ENCODE measurements at regions not wholly inside any gene's neighbourhood (a gene's known extent, or its start where the extent isn't known, plus 50 kb on each side); places are given as distances from the start of the nearest gene placed in this dataset.

DNA sequence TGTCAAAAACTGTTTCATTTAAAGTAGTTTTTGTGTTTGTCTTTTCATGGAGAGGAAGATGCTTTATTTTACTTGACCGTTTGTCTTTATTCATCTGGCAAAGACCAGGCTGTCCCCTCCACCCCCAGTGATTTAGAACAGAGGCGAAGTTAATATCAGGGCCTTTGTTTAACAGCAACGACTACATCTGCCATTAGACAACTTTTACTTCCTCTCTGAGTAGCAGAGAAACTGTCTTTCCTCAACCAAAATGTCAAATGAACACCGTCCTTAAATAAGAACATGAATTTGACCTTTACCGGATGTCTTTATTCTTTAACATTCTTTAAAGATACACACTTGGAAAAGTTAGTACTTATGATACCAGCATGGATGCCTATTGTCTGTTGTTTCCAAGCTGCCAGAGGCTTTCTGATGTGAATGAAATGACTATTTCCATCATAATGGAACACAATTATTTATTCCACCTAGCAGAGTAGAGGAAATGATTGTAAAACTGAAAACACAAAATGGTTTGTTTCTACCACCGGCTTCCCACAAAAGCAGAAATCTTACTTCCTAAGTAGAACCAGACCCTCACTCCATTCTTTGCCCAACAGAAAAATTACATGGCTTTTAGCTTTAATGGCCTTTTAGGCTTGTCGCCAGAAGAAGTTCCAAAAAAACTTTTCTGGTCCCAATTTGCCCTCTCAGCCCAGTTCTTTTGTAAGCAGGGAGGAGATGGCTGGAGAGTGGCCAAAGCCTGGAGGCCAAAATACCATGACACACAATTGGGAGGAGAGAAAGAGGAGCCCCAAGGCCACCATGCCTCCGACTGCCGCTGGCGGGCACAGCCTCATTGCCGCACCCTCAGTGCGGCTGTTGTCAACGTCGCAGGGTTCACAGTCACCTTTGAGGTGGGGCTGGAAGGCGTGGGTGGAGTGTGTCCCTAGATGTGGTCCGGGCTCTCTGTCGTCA lies 168.5 kb downstream of the TEX36 start:
- Histone ChIP-seq H3K36me3 (replicated peaks in 1 of 2; ENCODE audit: control insufficient read depth in 2 of 2, insufficient read depth in 2 of 2, low read length in 2 of 2) (no peaks in the 10 kb centered on the region), H3K9me3 (replicated peaks in 1 of 2; ENCODE audit: control insufficient read depth in 2 of 2, insufficient read depth in 1 of 2, low read depth in 1 of 2, low read length in 2 of 2) (peaks cover 4 to 9% of the 10 kb centered on the region in 2 donors), H2BK15ac (ENCODE audit: low read length) (no peak overlapping the region), H3K14ac (ENCODE audit: low read length) (no peak overlapping the region), H2BK120ac (ENCODE audit: low read depth, low read length) (no peak overlapping the region), H3K23ac (ENCODE audit: low read depth, low read length, poor library complexity) (no peak overlapping the region), H3K27ac (replicated peaks; ENCODE audit: low read length) (no peak overlapping the region), H2BK12ac (ENCODE audit: low read length) (no peak overlapping the region), H4K91ac (ENCODE audit: low read depth, low read length, poor library complexity) (no peak overlapping the region), H2BK5ac (ENCODE audit: low read length) (no peak overlapping the region), H2AFZ (ENCODE audit: low read length) (peak overlapping the region; percentile 57), H3K4me2 (ENCODE audit: insufficient read depth, low read length, poor library complexity, severe bottlenecking) (no peak overlapping the region), H3K9ac (ENCODE audit: low read depth, low read length, poor library complexity) (no peak overlapping the region), H3K4me3 (ENCODE audit: low read length in 2 of 2) (no peak overlapping the region), H2AK5ac (ENCODE audit: low read depth, low read length) (no peak overlapping the region), H3K4me1 (ENCODE audit: control insufficient read depth in 2 of 2, insufficient read depth in 1 of 2, low read depth in 1 of 2, low read length in 2 of 2) (peaks cover 2 to 17% of the 10 kb centered on the region in 2 donors), H3K79me1 (ENCODE audit: low read depth, low read length) (no peaks in the 10 kb centered on the region), H3K4ac (ENCODE audit: low read length) (no peak overlapping the region), H3K18ac (ENCODE audit: low read length) (peak overlapping the region; percentile 53), H3K27me3 (ENCODE audit: control insufficient read depth in 3 of 3, insufficient read depth in 3 of 3, low read depth in 1 of 3, low read length in 3 of 3) (no peaks in the 10 kb centered on the region), H4K8ac (ENCODE audit: low read depth, low read length) (no peak overlapping the region)
- WGBS, 2 donors (ENCODE audit: extremely low coverage in 2 of 2, insufficient read length in 2 of 2, insufficient replicate concordance in 1 of 2), result no CpG with 5 or more reads among the region's 17 CpGs
- no peak for DNase-seq (ENCODE audit: low spot score)

DNA sequence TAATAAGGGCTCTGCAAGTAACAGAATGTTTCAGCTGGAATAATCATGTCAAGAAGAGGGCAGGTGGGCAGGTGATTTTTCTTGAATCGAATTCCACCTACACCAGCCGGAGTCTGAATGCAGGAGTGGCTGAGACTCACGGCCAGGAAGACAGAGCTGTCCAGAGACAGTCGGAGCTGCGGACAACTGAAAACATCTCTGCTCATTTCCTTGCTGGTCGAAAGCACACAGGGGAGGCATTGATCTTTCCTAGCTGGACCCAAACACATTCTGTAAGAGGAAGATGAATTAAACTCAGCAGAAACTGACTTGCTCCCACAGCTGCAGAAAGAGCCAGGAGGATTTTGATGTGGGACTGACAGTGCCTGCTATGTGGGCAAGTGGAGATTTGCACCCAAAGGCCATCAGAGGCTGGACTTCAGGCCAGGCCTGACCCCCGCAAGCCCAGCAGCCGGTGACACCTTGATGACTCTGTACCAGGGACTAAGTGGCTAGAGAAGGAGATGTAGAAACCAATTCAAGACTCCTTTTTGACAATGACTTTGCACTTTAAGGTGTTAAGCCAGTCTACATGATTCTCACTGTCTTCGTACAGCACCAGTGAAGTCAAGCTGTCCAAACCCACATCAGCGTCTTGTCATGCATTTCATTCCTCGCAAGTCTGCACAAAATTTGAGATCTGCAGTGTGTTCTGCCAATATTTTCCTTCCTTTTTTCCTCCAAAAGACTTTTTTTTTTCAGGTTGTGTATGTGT lies 169.4 kb downstream of the TEX36 start:
- no peak overlapping the region for H2BK120ac ChIP-seq (ENCODE audit: low read depth, low read length)
- no peak overlapping the region for H4K91ac ChIP-seq (ENCODE audit: low read depth, low read length, poor library complexity)
- H2BK15ac ChIP-seq (ENCODE audit: low read length), result no peak overlapping the region
- H2BK12ac ChIP-seq (ENCODE audit: low read length), result no peak overlapping the region
- H3K14ac ChIP-seq (ENCODE audit: low read length), result no peak overlapping the region
- no peak overlapping the region for H2BK5ac ChIP-seq (ENCODE audit: low read length)
- WGBS, 2 donors (ENCODE audit: extremely low coverage in 2 of 2, insufficient read length in 2 of 2, insufficient replicate concordance in 1 of 2), result no CpG with 5 or more reads among the region's 11 CpGs
- no peak overlapping the region for H3K4me3 ChIP-seq (ENCODE audit: low read length in 2 of 2)
- H3K23ac ChIP-seq (ENCODE audit: low read depth, low read length, poor library complexity), result no peak overlapping the region
- H3K4ac ChIP-seq (ENCODE audit: low read length), result no peak overlapping the region
- no peak overlapping the region for H4K8ac ChIP-seq (ENCODE audit: low read depth, low read length)
- no peak overlapping the region for H3K18ac ChIP-seq (ENCODE audit: low read length)
- no peak overlapping the region for H2AK5ac ChIP-seq (ENCODE audit: low read depth, low read length)
- H3K79me1 ChIP-seq (ENCODE audit: low read depth, low read length), result no peaks in the 10 kb centered on the region
- H3K9me3 ChIP-seq (replicated peaks in 1 of 2; ENCODE audit: control insufficient read depth in 2 of 2, insufficient read depth in 1 of 2, low read depth in 1 of 2, low read length in 2 of 2), result peaks cover 2 to 9% of the 10 kb centered on the region in 2 donors
- peak overlapping the region; percentile 57 for H2AFZ ChIP-seq (ENCODE audit: low read length)
- no peak overlapping the region for H3K27ac ChIP-seq (replicated peaks; ENCODE audit: low read length)
- H3K9ac ChIP-seq (ENCODE audit: low read depth, low read length, poor library complexity), result no peak overlapping the region
- H3K27me3 ChIP-seq (ENCODE audit: control insufficient read depth in 3 of 3, insufficient read depth in 3 of 3, low read depth in 1 of 3, low read length in 3 of 3), result no peaks in the 10 kb centered on the region
- DNase-seq (ENCODE audit: low spot score), result no peak
- peaks cover 2 to 17% of the 10 kb centered on the region in 2 donors for H3K4me1 ChIP-seq (ENCODE audit: control insufficient read depth in 2 of 2, insufficient read depth in 1 of 2, low read depth in 1 of 2, low read length in 2 of 2)
- H3K36me3 ChIP-seq (replicated peaks in 1 of 2; ENCODE audit: control insufficient read depth in 2 of 2, insufficient read depth in 2 of 2, low read length in 2 of 2), result no peaks in the 10 kb centered on the region
- H3K4me2 ChIP-seq (ENCODE audit: insufficient read depth, low read length, poor library complexity, severe bottlenecking), result no peak overlapping the region

DNA sequence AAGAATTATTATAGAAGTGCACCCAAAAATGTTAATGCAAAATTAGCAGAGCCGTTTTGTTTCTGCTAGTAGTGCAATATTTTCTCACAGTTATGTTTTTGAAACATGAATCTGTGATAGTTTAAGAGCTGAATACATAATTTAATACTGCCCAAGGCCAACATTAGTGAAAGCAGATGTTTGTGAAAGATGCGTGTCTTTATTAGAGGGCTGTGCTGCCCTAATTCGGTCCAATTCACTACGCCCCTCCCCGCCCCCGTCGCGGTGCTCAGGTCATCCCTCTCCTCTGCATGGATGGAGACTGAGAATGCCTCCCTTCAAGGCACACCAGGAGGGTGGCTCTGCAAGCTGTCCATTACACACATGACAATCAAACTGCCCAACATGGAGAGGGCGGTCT lies 172.0 kb downstream of the TEX36 start:
- no peak overlapping the region for H3K23ac ChIP-seq (ENCODE audit: low read depth, low read length, poor library complexity)
- H2BK120ac ChIP-seq (ENCODE audit: low read depth, low read length), result no peak overlapping the region
- H3K4ac ChIP-seq (ENCODE audit: low read length), result no peak overlapping the region
- no peak overlapping the region for H3K14ac ChIP-seq (ENCODE audit: low read length)
- no peak overlapping the region for H3K4me2 ChIP-seq (ENCODE audit: insufficient read depth, low read length, poor library complexity, severe bottlenecking)
- no peak overlapping the region for H4K8ac ChIP-seq (ENCODE audit: low read depth, low read length)
- no peaks in the 10 kb centered on the region for H3K36me3 ChIP-seq (replicated peaks in 1 of 2; ENCODE audit: control insufficient read depth in 2 of 2, insufficient read depth in 2 of 2, low read length in 2 of 2)
- H2AK5ac ChIP-seq (ENCODE audit: low read depth, low read length), result no peak overlapping the region
- no peak for DNase-seq (ENCODE audit: low spot score)
- H3K27ac ChIP-seq (replicated peaks; ENCODE audit: low read length), result no peak overlapping the region
- no peak overlapping the region for H2AFZ ChIP-seq (ENCODE audit: low read length)
- no peak overlapping the region for H3K4me3 ChIP-seq (ENCODE audit: low read length in 2 of 2)
- WGBS, 2 donors (ENCODE audit: extremely low coverage in 2 of 2, insufficient read length in 2 of 2, insufficient replicate concordance in 1 of 2), result no CpG with 5 or more reads among the region's 9 CpGs
- no peaks in the 10 kb centered on the region for H3K79me1 ChIP-seq (ENCODE audit: low read depth, low read length)
- H3K4me1 ChIP-seq (ENCODE audit: control insufficient read depth in 2 of 2, insufficient read depth in 1 of 2, low read depth in 1 of 2, low read length in 2 of 2), result peaks cover 2 to 17% of the 10 kb centered on the region in 2 donors
- no peak overlapping the region for H2BK12ac ChIP-seq (ENCODE audit: low read length)
- no peak overlapping the region for H4K91ac ChIP-seq (ENCODE audit: low read depth, low read length, poor library complexity)
- no peak overlapping the region for H2BK15ac ChIP-seq (ENCODE audit: low read length)
- H3K27me3 ChIP-seq (ENCODE audit: control insufficient read depth in 3 of 3, insufficient read depth in 3 of 3, low read depth in 1 of 3, low read length in 3 of 3), result no peaks in the 10 kb centered on the region
- H3K18ac ChIP-seq (ENCODE audit: low read length), result no peak overlapping the region
- H3K9me3 ChIP-seq (replicated peaks in 1 of 2; ENCODE audit: control insufficient read depth in 2 of 2, insufficient read depth in 1 of 2, low read depth in 1 of 2, low read length in 2 of 2), result peaks cover 2 to 13% of the 10 kb centered on the region in 2 donors
- H2BK5ac ChIP-seq (ENCODE audit: low read length), result no peak overlapping the region
- H3K9ac ChIP-seq (ENCODE audit: low read depth, low read length, poor library complexity), result no peak overlapping the region

- H3K27me3 ChIP-seq (ENCODE audit: control insufficient read depth in 3 of 3, insufficient read depth in 3 of 3, low read depth in 1 of 3, low read length in 3 of 3), result no peaks in the 10 kb centered on the region
- H3K4me2 ChIP-seq (ENCODE audit: insufficient read depth, low read length, poor library complexity, severe bottlenecking), result no peak overlapping the region
- H3K4me1 ChIP-seq (ENCODE audit: control insufficient read depth in 2 of 2, insufficient read depth in 1 of 2, low read depth in 1 of 2, low read length in 2 of 2), result no peaks in the 10 kb centered on the region
- H3K14ac ChIP-seq (ENCODE audit: low read length), result peak overlapping the region; percentile 6
- no peak overlapping the region for H3K4ac ChIP-seq (ENCODE audit: low read length)
- H3K36me3 ChIP-seq (replicated peaks in 1 of 2; ENCODE audit: control insufficient read depth in 2 of 2, insufficient read depth in 2 of 2, low read length in 2 of 2), result no peaks in the 10 kb centered on the region
- H2BK15ac ChIP-seq (ENCODE audit: low read length), result no peak overlapping the region
- peaks cover 5 to 6% of the 10 kb centered on the region in 2 donors for H3K9me3 ChIP-seq (replicated peaks in 1 of 2; ENCODE audit: control insufficient read depth in 2 of 2, insufficient read depth in 1 of 2, low read depth in 1 of 2, low read length in 2 of 2)
- no peak overlapping the region for H2AK5ac ChIP-seq (ENCODE audit: low read depth, low read length)
- no peaks in the 10 kb centered on the region for H3K79me1 ChIP-seq (ENCODE audit: low read depth, low read length)
- no peak overlapping the region for H3K9ac ChIP-seq (ENCODE audit: low read depth, low read length, poor library complexity)
- no peak overlapping the region for H3K27ac ChIP-seq (replicated peaks; ENCODE audit: low read length)
- no peak overlapping the region for H2BK5ac ChIP-seq (ENCODE audit: low read length)
- H2BK12ac ChIP-seq (ENCODE audit: low read length), result no peak overlapping the region
- no peak overlapping the region for H2AFZ ChIP-seq (ENCODE audit: low read length)
- no peak overlapping the region for H4K8ac ChIP-seq (ENCODE audit: low read depth, low read length)
- WGBS, 2 donors (ENCODE audit: extremely low coverage in 2 of 2, insufficient read length in 2 of 2, insufficient replicate concordance in 1 of 2), result no CpG with 5 or more reads among the region's 3 CpGs
- no peak overlapping the region for H2BK120ac ChIP-seq (ENCODE audit: low read depth, low read length)
- no peak overlapping the region for H4K91ac ChIP-seq (ENCODE audit: low read depth, low read length, poor library complexity)
- H3K23ac ChIP-seq (ENCODE audit: low read depth, low read length, poor library complexity), result no peak overlapping the region
- no peak overlapping the region for H3K4me3 ChIP-seq (ENCODE audit: low read length in 2 of 2)
- DNase-seq (ENCODE audit: low spot score), result no peak
- H3K18ac ChIP-seq (ENCODE audit: low read length), result no peak overlapping the region
Measured at GRCh38 chr10:125505648-125506047, 177.3 kb downstream of the TEX36 start.

All from neuronal stem cell (in vitro differentiated cells).